ENCODE measurements at regions not wholly inside any gene's neighbourhood (a gene's known extent, or its start where the extent isn't known, plus 50 kb on each side); places are given as distances from the start of the nearest gene placed in this dataset.
"Not testable (repeated sequence)": the region's sequence is repeated elsewhere in the genome, so short reads cannot be mapped to it uniquely, and the experiment has no call there.

GRCh38 chr2:7849027-7849426 lies 832.8 kb upstream of the ID2 start:
- no peak for DNase-seq (ENCODE audit: low read depth)

DNA sequence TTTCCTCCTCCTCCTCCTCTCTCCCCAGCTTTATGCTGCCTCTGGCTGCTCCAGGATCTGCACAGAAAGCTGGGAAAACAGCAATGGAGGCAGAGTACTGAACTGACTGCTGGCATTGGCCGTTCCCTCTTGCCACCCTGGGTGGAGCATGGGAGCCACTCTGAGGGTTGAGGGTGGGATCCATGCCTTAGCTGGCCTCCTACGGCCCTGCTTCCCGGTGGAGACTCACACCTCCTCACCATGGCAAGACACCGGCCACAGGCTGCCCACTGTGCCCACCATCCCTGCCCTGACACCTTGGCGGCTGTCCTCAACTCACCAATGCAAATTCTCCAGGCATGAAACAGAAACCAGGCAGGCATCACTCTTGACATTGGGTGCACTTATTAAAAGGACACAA lies 832.3 kb upstream of the ID2 start:
- no peak for DNase-seq (ENCODE audit: low read depth)

- no peak for DNase-seq (ENCODE audit: low read depth)
Measured at GRCh38 chr2:7852546-7852945, 829.3 kb upstream of the ID2 start.

DNA sequence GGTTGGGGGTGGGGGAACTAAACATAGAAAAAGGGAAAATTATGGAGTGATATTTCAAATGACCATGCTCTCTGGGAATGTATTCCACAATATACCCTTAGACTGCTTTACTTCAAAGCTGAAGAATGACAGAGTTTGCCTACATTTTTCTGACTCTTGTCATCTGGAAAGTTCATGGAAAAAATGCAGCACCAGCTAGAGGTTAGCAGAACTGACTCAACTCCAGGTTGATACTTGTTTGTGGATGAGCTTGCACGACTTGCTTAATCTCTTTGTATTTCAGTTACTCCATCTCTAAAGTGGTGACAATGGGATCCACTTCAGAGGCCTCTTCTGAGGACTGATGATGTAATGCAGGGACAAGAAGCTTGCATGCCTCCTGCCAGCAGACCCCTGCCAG lies 824.0 kb upstream of the ID2 start:
- no peak for DNase-seq (ENCODE audit: low read depth)

- no peak for DNase-seq (ENCODE audit: low read depth)
Measured at GRCh38 chr2:7858624-7859023, 823.2 kb upstream of the ID2 start.

DNA sequence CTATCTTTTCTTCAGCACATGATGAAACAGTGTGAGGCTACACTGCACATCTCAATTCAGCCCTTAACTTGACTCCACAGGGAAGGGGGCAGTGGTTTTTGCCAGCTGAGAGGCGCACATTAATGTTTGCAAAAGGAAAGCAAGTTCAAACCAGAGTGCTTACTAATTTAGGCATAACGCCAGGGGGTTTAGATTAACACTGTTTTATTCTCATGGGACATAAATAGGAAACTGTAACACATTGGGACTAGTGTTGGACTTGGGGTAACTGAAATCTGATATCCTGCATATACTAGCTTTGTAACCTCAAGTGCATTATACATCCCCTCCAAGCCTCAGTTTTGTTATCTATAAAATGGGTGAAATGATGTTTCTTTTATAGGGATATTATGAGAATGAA lies 821.2 kb upstream of the ID2 start:
- no peak for DNase-seq (ENCODE audit: low read depth)

DNA sequence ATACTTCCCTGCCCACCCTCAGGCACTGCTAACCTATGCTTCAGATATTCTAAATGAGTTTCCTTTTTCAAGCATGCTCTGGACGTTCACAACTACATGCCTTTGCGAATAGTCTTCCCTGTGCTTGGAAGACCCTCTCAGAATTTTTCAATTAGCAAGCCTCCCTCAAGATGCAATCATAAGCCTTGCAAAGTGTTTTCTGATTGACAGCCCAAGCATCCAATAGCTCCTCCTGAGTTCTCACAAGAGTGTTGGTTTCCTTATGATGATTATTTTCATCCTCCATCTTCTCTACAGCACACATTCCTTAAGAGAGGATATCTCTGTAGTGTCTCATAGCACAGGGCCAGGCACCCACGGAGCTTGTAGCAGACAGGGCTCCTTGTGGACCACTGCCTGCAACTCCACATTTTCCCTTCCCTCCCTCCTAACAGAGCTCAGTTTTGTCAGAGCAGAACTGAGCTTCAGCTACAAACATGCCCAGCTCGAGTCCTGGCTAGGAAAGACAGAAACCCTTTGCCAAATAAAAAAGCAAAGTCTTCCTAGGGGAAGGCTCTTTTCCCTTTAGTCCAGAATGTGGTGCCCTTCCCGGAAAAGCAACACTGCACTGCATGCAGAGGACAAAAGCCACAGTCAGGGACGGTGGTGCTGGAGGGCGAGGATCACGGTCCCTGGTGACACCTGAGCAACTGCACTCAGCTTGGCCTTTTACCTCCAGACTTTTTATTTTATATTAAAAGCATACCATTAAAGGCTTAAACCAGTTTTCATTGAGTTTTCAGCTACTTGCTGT lies 819.8 kb upstream of the ID2 start:
- no peak for DNase-seq (ENCODE audit: low read depth)

DNA sequence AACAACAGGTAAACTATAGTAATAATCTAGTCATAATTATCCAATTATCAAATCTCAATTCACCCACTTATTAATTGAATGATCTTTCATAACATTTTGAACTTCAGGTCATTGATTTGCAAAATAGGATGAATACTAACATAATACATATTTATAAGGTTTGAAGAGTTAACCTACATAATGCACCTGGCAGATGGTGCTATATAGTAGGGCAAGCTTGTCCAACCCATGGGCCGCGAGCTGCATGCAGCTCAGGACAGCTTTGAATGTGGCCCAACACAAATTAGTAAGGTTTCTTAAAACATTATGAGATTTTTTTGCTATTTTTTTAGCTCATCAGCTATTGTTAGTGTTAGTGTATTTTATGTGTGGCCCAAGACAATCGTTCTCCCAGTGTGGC lies 815.8 kb upstream of the ID2 start:
- DNase-seq (ENCODE audit: low read depth): no peak

GRCh38 chr2:7866825-7867224 lies 815.0 kb upstream of the ID2 start:
- DNase-seq (ENCODE audit: low read depth): no peak

DNA sequence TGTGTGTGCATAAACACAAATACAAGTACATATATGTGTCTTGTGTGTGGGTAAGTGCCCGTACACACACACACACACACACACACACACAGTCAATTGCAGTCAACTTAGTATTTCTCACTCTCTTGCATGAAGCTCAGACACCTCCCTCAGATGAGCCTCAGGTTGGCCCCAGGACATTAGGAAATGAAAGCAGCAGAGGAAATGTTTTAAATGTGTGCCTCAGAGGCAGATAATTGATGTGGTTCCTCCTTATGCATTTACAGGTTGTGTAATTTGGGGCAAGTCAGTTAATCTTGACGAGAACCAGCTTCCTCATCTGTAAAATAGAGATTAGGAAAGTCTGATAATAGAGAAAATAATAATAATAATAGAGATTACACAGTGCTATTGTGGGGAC lies 814.0 kb upstream of the ID2 start:
- DNase-seq (ENCODE audit: low read depth): no peak

DNA sequence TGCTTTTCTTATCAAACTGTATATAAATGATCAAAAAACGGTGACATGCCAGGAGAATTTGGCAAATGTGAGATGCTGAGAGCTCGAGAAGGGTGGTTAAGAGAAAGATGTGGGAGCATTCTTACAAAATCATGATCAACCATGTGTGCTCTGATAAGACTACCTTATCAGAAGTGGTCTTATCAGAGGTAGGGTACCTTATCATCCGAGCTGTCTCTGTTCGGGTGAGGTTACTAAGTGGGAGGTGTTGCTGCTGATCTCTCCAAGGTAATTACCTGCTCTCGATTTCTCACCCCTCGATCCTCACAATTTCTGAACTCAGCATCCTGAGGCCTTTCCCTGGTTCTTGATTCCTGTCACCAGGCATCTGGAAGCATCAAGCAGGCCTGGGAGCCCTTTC lies 813.0 kb upstream of the ID2 start:
- DNase-seq (ENCODE audit: low read depth): no peak

DNA sequence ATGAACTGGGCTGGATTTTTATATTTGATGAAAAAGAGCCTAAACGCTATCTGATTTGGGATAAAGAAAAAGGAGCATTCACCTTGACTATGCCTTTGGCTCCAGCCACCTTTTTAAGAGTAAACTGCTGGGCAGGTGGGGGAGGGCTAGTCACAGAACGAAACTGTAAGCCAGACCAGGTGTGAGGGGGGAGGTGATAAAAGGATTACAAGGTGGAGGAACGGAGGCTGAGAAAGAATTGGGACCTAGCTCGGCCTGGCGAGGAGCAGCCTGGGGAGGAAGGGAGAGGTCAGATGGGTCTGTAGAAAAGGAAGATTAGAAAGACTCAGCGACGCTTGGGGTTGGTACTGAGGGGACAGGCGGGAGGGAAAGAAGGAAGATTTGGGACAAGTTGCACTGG lies 805.4 kb upstream of the ID2 start:
- not testable (repeated sequence) for DNase-seq (ENCODE audit: low read depth)

GRCh38 chr2:7878266-7878665 lies 803.6 kb upstream of the ID2 start:
- not testable (repeated sequence) for DNase-seq (ENCODE audit: low read depth)

DNA sequence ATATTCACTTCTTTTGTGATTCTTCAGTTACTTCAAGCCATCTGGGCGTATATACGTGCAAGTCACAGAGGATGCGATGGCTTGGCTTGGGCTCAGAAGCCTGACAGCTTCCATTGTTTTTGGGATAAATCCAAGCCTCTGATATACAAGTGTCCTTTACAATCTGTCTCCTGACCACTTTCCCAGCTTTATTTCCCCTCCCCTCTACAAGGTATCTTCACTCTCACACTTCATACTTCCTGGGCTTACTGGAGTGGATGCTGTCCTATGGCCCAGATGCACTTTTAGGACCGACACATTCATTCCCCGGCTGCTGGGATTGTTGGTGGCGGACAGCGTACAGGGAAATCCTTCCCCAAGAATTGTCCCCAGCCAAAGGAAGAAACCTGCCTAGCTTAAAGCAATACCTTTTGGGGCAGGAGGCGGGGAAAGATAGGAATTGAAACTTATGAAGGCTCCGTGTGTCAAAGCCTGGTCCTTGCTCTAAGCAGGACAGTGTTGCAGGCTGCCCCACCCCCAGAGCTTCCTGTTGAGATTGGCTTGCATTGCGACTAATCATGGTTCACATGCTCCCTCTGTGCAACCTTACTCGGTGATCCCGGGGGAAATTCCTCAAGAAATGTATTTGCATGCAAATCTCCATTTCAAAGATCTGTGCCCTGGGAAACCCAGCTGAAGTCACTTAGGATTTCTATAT lies 802.9 kb upstream of the ID2 start:
- DNase-seq (ENCODE audit: low read depth): no peak

DNA sequence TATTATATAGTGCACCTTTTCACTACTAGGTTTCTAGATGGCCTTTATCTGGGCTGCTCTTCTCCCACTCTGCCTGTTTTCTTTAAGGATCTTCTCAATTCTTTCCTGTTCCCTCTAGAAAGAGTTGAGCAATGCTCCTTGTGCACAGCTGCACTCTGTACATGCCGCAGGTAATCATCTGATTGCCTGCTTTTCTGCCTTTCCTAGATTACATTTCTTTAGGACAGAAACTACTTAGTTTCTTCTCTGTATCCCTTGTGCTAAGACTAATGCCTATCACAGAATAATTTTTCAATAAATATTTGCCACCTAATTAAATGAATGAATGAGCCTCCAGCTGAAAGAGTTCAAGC lies 802.4 kb upstream of the ID2 start:
- no peak for DNase-seq (ENCODE audit: low read depth)

- no peak for DNase-seq (ENCODE audit: low read depth)
Measured at GRCh38 chr2:7880126-7880525, 801.7 kb upstream of the ID2 start.

GRCh38 chr2:7880566-7880965 lies 801.3 kb upstream of the ID2 start:
- DNase-seq (ENCODE audit: low read depth): no peak

DNA sequence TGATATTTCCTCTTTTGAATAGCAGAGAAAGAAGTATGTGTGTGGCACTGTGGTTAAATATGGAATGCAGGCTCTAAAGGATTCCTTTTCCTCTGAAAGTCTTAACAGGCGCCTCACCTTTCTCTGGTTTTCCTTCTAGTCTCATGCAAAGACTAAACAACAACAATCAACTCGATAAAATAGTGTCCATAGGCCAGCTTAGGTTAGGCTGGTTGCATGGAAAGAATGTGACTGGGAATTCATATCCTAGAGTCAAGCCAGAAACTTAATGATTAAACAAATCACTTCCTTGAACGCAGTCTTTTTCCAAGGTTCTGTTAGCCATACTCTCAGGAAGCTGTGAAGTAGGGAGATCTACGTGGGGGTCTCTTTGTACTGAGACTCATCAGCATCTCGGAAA lies 800.8 kb upstream of the ID2 start:
- DNase-seq (ENCODE audit: low read depth): no peak

DNA sequence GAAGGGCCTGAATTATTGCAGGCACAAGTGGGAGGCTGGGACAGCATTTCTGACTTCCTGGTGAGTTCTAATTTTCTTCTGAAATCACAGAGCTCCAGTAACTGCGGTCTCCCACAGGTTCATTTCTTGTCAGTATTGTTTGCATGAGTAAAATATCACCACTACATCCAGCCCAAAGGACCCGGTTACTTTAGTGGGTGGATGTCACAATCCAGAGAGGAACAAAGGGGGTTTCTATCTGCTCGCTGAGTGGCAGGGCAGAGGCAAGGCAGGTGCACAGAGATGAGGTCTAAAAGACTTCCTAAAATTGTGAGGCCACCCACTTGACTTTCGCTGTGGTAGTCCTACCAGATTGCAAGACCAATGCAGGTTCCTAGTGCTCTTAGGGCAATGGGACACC lies 800.4 kb upstream of the ID2 start:
- DNase-seq (ENCODE audit: low read depth): no peak

DNA sequence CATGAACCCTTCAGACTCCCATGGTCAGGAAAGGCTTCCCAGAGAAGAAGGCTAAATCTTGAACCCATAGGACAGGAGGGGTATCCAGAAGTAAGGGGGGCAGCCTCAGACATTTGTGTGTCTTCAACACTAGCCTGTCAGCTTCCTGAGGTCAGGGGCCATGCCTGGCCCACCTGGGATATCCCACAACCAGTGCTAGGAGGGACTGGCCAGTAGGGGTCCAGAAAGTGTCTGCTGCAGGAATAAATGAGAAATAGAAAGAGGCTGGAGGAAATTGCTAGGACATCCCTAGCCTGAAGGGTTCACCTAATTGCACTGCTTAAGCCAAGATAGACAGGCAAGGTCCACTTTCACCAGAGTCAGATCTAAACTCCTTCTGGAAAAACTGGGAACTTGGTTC lies 799.6 kb upstream of the ID2 start:
- no peak for DNase-seq (ENCODE audit: low read depth)

DNA sequence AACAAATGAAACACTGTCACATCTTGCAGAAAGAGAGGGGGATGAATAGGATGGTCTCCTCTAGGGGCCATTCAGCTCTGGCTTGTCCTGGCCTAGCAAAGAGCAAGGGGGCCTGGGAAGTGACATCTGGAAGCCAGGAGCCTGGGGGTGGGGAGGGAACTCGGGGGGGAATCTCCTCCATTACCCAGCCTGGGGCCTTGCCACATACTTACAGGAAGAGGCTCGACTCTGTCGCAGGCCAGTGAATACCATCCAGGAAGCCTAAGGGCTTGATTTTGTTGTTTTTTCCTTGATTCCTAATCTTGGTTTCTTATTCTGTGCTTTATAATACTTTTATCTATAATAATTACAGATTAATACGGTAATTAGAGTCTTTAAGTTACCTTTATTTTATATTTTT lies 797.5 kb upstream of the ID2 start:
- DNase-seq (ENCODE audit: low read depth): no peak

GRCh38 chr2:7886666-7887065 lies 795.2 kb upstream of the ID2 start:
- DNase-seq (ENCODE audit: low read depth): no peak

DNA sequence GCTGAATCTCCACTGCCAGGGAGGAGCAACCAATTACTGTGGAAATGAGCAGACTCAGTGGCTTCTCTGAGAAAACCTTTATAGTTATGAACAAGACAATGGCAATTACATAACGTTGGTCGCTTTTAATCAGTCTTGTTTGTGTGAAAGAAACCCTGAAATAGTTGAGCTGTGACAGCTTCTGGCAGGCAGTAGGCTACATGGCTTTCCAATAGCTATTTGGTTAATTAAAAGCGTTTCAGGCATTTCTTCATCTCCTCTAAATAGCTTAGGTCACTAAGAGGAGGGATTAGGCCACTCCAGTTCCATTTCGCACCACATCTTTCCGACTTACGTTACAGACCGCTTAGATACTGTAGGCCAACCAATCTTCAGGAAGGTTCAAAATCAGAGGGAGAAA lies 794.4 kb upstream of the ID2 start:
- no peak for DNase-seq (ENCODE audit: low read depth)

GRCh38 chr2:7888876-7889275 lies 793.0 kb upstream of the ID2 start:
- DNase-seq (ENCODE audit: low read depth): no peak

Measured in stimulated activated CD8-positive, alpha-beta memory T cell treated with anti-CD3 and anti-CD28 coated beads, Interleukin-12 subunit alpha, Interleukin-12 subunit beta, amount 100 ng/mL, for 4 hours (primary cell).